OCI-LY3 (cell line): ENCODE measurements at regions not wholly inside any gene's neighbourhood (a gene's known extent, or its start where the extent isn't known, plus 50 kb on each side); places are given as distances from the start of the nearest gene placed in this dataset.

Experiments
- H2AFZ ChIP-seq: fragments of 200-600, 300-600 bp; shearing (Covaris generic); 2 replicates; pipeline ENCODE4 v1.6.0; 2014; ENCODE audit warnings: antibody characterized with exemption, low read depth, low read length
- H3K27ac ChIP-seq: fragments of 200-600, 300-600 bp; sonication (generic); 2 replicates; pipeline ENCODE4 v1.5.1; 2014; ENCODE audit warnings: mild to moderate bottlenecking, low read length, moderate library complexity, mixed read lengths
- H3K27me3 ChIP-seq: fragments of 200-600, 300-600 bp; sonication (generic); 2 replicates; pipeline ENCODE4 v1.6.1; 2014; ENCODE audit warnings: low read depth, low read length, mixed read lengths
- H3K36me3 ChIP-seq: fragments of 200-600, 300-600 bp; sonication (generic); replicated peaks from 2 replicates; pipeline ENCODE3; 2014; ENCODE audit warnings: low read depth, low read length, mixed read lengths
- H3K4me1 ChIP-seq: fragments of 300-600, 200-600 bp; sonication (generic); 2 replicates; pipeline ENCODE4 v1.6.1; 2014; ENCODE audit warnings: low read length, mixed read lengths
- H3K4me2 ChIP-seq: fragments of 200-600, 300-600 bp; sonication (generic); 2 replicates; pipeline ENCODE4 v1.6.1; 2014; ENCODE audit warnings: low read length, mixed read lengths
- H3K4me3 ChIP-seq: fragments of 300-600, 200-600 bp; sonication (generic); 2 replicates; pipeline ENCODE4 v1.5.1; 2014; ENCODE audit warnings: antibody characterized with exemption, mild to moderate bottlenecking, low read length, moderate library complexity
- H3K79me2 ChIP-seq: fragments of 300-600, 200-600 bp; shearing (Covaris generic); 2 replicates; pipeline ENCODE4 v1.6.1; 2014; ENCODE audit warnings: mild to moderate bottlenecking, low read length, mixed read lengths
- H3K9ac ChIP-seq: fragments of 300-600, 200-600 bp; shearing (Covaris generic); 2 replicates; pipeline ENCODE4 v1.6.0; 2014; ENCODE audit warnings: mild to moderate bottlenecking, low read length, moderate library complexity
- H3K9me3 ChIP-seq: fragments of 200-600, 300-600 bp; shearing (Covaris generic); 2 replicates; pipeline ENCODE4 v1.6.1; 2014; ENCODE audit warnings: low read length, mixed read lengths; ENCODE audit not compliant: insufficient read depth
- H4K20me1 ChIP-seq: fragments of 200-600, 300-600 bp; sonication (generic); 2 replicates; pipeline ENCODE4 v1.6.1; 2016; ENCODE audit warnings: low read length, mixed read lengths; ENCODE audit not compliant: insufficient read depth
- CTCF ChIP-seq: fragments of 200-600, 300-600 bp; sonication (generic); IDR thresholded peaks from 2 replicates; pipeline ENCODE4 v1.5.1; 2014; ENCODE audit warnings: antibody characterized with exemption, low read length, low read depth
- EZH2phosphoT487 ChIP-seq: fragments of 200-600 bp; shearing (Covaris generic); IDR thresholded peaks from 2 replicates; pipeline ENCODE4 v1.6.1; 2018; ENCODE audit warnings: antibody characterized with exemption, mixed run types, low read depth

GRCh38 chr14:25537846-25538455 is 488.0 kb upstream of the STXBP6 start:
- H3K27ac ChIP-seq, result no peak overlapping the region
- no peaks in the 10 kb centered on the region for H3K9me3 ChIP-seq
- no peak overlapping the region for H3K4me3 ChIP-seq
- no peak overlapping the region for H3K9ac ChIP-seq
- H3K4me2 ChIP-seq, result no peak overlapping the region
- no peak overlapping the region for H2AFZ ChIP-seq
- no peaks in the 10 kb centered on the region for H3K4me1 ChIP-seq
- no peaks in the 10 kb centered on the region for H3K36me3 ChIP-seq
- no peaks in the 10 kb centered on the region for H3K79me2 ChIP-seq
- H4K20me1 ChIP-seq, result no peaks in the 10 kb centered on the region
- TF ChIP-seq CTCF (peak; percentile 86), EZH2phosphoT487 (no peak)
- peaks cover 6% of the 10 kb centered on the region; the same call in 1 of the 2 replicates for H3K27me3 ChIP-seq

- Histone ChIP-seq H2AFZ (no peak overlapping the region), H4K20me1 (no peaks in the 10 kb centered on the region), H3K4me3 (no peak overlapping the region), H3K4me2 (no peak overlapping the region), H3K27me3 (no peaks in the 10 kb centered on the region), H3K36me3 (no peaks in the 10 kb centered on the region), H3K27ac (no peak overlapping the region), H3K9me3 (peaks cover 3% of the 10 kb centered on the region; the same call in 1 of the 2 replicates), H3K79me2 (no peaks in the 10 kb centered on the region), H3K4me1 (no peaks in the 10 kb centered on the region), H3K9ac (no peak overlapping the region)
- no peak for TF ChIP-seq CTCF
- TF ChIP-seq EZH2phosphoT487, result no peak
These were observed 476.3 kb upstream of the STXBP6 start for GRCh38 chr14:25526290-25526689.

GRCh38 chr14:25522926-25523325 is 473.0 kb upstream of the STXBP6 start:
- Histone ChIP-seq H3K9me3 (no peaks in the 10 kb centered on the region), H3K9ac (no peak overlapping the region), H2AFZ (no peak overlapping the region), H3K4me2 (no peak overlapping the region), H4K20me1 (no peaks in the 10 kb centered on the region), H3K4me3 (no peak overlapping the region), H3K27me3 (0 out of 2 replicates have a peak, but pooled peaks cover 3% of the 10 kb centered on the region), H3K79me2 (no peaks in the 10 kb centered on the region), H3K4me1 (no peaks in the 10 kb centered on the region), H3K36me3 (no peaks in the 10 kb centered on the region), H3K27ac (no peak overlapping the region)
- TF ChIP-seq CTCF (no peak), EZH2phosphoT487 (no peak)

- H2AFZ ChIP-seq, result no peak overlapping the region
- H3K4me2 ChIP-seq, result no peak overlapping the region
- no peak for TF ChIP-seq EZH2phosphoT487
- TF ChIP-seq CTCF, result no peak
- H3K79me2 ChIP-seq, result no peaks in the 10 kb centered on the region
- no peak overlapping the region for H3K4me3 ChIP-seq
- no peaks in the 10 kb centered on the region for H4K20me1 ChIP-seq
- 0 out of 2 replicates have a peak, but pooled peaks cover 4% of the 10 kb centered on the region for H3K27me3 ChIP-seq
- no peak overlapping the region for H3K27ac ChIP-seq
- no peaks in the 10 kb centered on the region for H3K36me3 ChIP-seq
- H3K9me3 ChIP-seq, result no peaks in the 10 kb centered on the region
- H3K9ac ChIP-seq, result no peak overlapping the region
- no peaks in the 10 kb centered on the region for H3K4me1 ChIP-seq
These were observed 472.2 kb upstream of the STXBP6 start for GRCh38 chr14:25522116-25522515.
